Parathyroid adenoma (tissue), 2 donors: ENCODE measurements at regions not wholly inside any gene's neighbourhood (a gene's known extent, or its start where the extent isn't known, plus 50 kb on each side); places are given as distances from the start of the nearest gene placed in this dataset.

Experiments
- H2AFZ ChIP-seq: fragments of 300-600 bp; sonication (generic); one replicate; pipeline ENCODE4 v1.7.0; 2017; ENCODE audit warnings: antibody characterized with exemption, mild to moderate bottlenecking
- H3K27ac ChIP-seq: fragments of 300-600 bp; sonication (generic); one replicate; pipeline ENCODE4 v1.7.0; 2017
- H3K27me3 ChIP-seq: fragments of 300-600 bp; sonication (generic); one replicate; pipeline ENCODE4 v1.7.0; 2017; ENCODE audit warnings: low read length; ENCODE audit not compliant: control insufficient read depth, insufficient read depth
- H3K36me3 ChIP-seq: fragments of 300-600 bp; sonication (generic); one replicate; pipeline ENCODE4 v1.7.0; 2017; ENCODE audit warnings: low read length; ENCODE audit not compliant: control insufficient read depth, insufficient read depth
- H3K4me1 ChIP-seq: fragments of 300-600 bp; sonication (generic); one replicate; pipeline ENCODE4 v1.7.0; 2017; ENCODE audit warnings: control low read depth
- H3K4me2 ChIP-seq: fragments of 300-600 bp; sonication (generic); one replicate; pipeline ENCODE4 v1.7.0; 2017; ENCODE audit warnings: low read length
- H3K4me3 ChIP-seq: fragments of 300-600 bp; sonication (generic); one replicate; pipeline ENCODE4 v1.7.0; 2017; ENCODE audit warnings: low read depth, low read length
- H3K79me2 ChIP-seq: fragments of 300-600 bp; sonication (generic); one replicate; pipeline ENCODE4 v1.7.0; 2017; ENCODE audit warnings: control low read depth
- H3K9ac ChIP-seq: fragments of 300-600 bp; sonication (generic); one replicate; pipeline ENCODE4 v1.7.0; 2017; ENCODE audit warnings: mild to moderate bottlenecking
- H3K9me3 ChIP-seq: fragments of 300-600 bp; sonication (generic); one replicate; pipeline ENCODE4 v1.7.0; 2017; ENCODE audit warnings: low read length; ENCODE audit not compliant: control insufficient read depth
- CTCF ChIP-seq: fragments of 300-600 bp; sonication (generic); IDR thresholded peaks from one replicate; pipeline ENCODE4 v1.7.0; 2017; ENCODE audit warnings: antibody characterized with exemption, mild to moderate bottlenecking
- donor health status: primary hyperparathyroidism.

GRCh38 chrX:2640436-2641150 is 50.5 kb upstream of the CD99 start:
- H2AFZ ChIP-seq, result no peak overlapping the region
- no peaks in the 10 kb centered on the region for H3K36me3 ChIP-seq
- no peak overlapping the region for H3K27ac ChIP-seq
- H3K9ac ChIP-seq, result no peak overlapping the region
- no peaks in the 10 kb centered on the region for H3K79me2 ChIP-seq
- TF ChIP-seq CTCF, result no peak
- H3K4me1 ChIP-seq, result no peaks in the 10 kb centered on the region
- H3K4me3 ChIP-seq, result no peak overlapping the region
- no peaks in the 10 kb centered on the region for H3K9me3 ChIP-seq
- no peak overlapping the region for H3K4me2 ChIP-seq
- no peaks in the 10 kb centered on the region for H3K27me3 ChIP-seq

- TF ChIP-seq CTCF, result no peak
- H3K4me1 ChIP-seq, result no peaks in the 10 kb centered on the region
- H3K4me3 ChIP-seq, result no peak overlapping the region
- no peaks in the 10 kb centered on the region for H3K27me3 ChIP-seq
- no peaks in the 10 kb centered on the region for H3K9me3 ChIP-seq
- H3K9ac ChIP-seq, result no peak overlapping the region
- H2AFZ ChIP-seq, result no peak overlapping the region
- no peak overlapping the region for H3K4me2 ChIP-seq
- H3K79me2 ChIP-seq, result no peaks in the 10 kb centered on the region
- no peak overlapping the region for H3K27ac ChIP-seq
- no peaks in the 10 kb centered on the region for H3K36me3 ChIP-seq
Observed at GRCh38 chrX:2638279-2638678, 52.8 kb upstream of the CD99 start.

- no peak overlapping the region for H3K27ac ChIP-seq
- H3K36me3 ChIP-seq, result no peaks in the 10 kb centered on the region
- no peaks in the 10 kb centered on the region for H3K4me1 ChIP-seq
- no peak overlapping the region for H2AFZ ChIP-seq
- H3K4me3 ChIP-seq, result no peak overlapping the region
- H3K9me3 ChIP-seq, result no peaks in the 10 kb centered on the region
- no peak overlapping the region for H3K4me2 ChIP-seq
- TF ChIP-seq CTCF, result no peak
- no peaks in the 10 kb centered on the region for H3K27me3 ChIP-seq
- no peak overlapping the region for H3K9ac ChIP-seq
- H3K79me2 ChIP-seq, result no peaks in the 10 kb centered on the region
Observed at GRCh38 chrX:2635342-2635741, 55.8 kb upstream of the CD99 start.

GRCh38 chrX:2632533-2633504 is 58.3 kb upstream of the CD99 start:
- Histone ChIP-seq H3K27ac (no peak overlapping the region), H3K79me2 (no peaks in the 10 kb centered on the region), H3K36me3 (no peaks in the 10 kb centered on the region), H2AFZ (no peak overlapping the region), H3K27me3 (no peaks in the 10 kb centered on the region), H3K4me1 (no peaks in the 10 kb centered on the region), H3K4me3 (no peak overlapping the region), H3K9ac (no peak overlapping the region), H3K4me2 (no peak overlapping the region), H3K9me3 (no peaks in the 10 kb centered on the region)
- TF ChIP-seq CTCF, result no peak
